Spleen (tissue), 3 donors: ENCODE measurements at regions not wholly inside any gene's neighbourhood (a gene's known extent, or its start where the extent isn't known, plus 50 kb on each side); places are given as distances from the start of the nearest gene placed in this dataset.

Experiments used
- POLR2A ChIP-seq, 3 donors: fragments of 450-650 bp; IDR thresholded peaks; one replicate each; pipeline ENCODE4 v1.5.1; 2017; ENCODE audit warnings: antibody characterized with exemption in 3 of 3, mild to moderate bottlenecking in 1 of 3
- POLR2AphosphoS5 ChIP-seq, 3 donors: sonication (generic); formaldehyde crosslinking; IDR thresholded peaks; one replicate each; pipeline ENCODE4 v1.5.1; 2017; ENCODE audit warnings: antibody characterized with exemption in 3 of 3

DNA sequence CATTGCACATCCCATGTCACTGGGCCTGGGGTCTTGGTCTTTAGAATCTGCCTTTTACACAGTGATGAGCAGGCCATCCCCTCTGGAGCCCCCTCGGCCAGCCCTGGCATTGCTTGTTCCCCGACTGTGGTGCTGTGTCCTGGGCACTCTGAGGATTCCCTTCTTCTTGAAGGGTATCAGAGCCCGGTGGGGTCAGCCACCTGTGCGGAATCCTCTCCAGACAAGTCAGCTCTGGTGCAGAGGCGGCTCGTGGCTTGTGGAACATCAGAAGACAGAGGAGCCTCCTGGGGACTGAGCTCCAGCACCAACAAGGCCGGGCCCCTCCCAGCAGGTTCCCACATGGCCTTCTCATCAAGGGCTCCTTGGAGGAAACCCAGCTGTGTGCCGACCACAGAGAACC is 57.9 kb upstream of the AJAP1 start:
- TF ChIP-seq POLR2A (IDR thresholded peaks at IDR 0.05) = no peak
- TF ChIP-seq POLR2AphosphoS5 (IDR thresholded peaks at IDR 0.05) = no peak
